22Rv1 (cell line): ENCODE measurements at regions not wholly inside any gene's neighbourhood (a gene's known extent, or its start where the extent isn't known, plus 50 kb on each side); places are given as distances from the start of the nearest gene placed in this dataset.

Source experiments
- CTCF ChIP-seq: fragments of 450-650 bp; IDR thresholded peaks from 2 replicates; pipeline ENCODE4 v1.5.1; 2017; ENCODE audit warnings: mild to moderate bottlenecking
- ZFX ChIP-seq: fragments of 450-650 bp; IDR thresholded peaks from 2 replicates; pipeline ENCODE4 v1.6.1; 2017; ENCODE audit warnings: antibody characterized with exemption, borderline replicate concordance

GRCh38 chr4:60729194-60729593 is 470.9 kb upstream of the ADGRL3 start:
- no peak for TF ChIP-seq CTCF
- TF ChIP-seq ZFX: no peak
